ENCODE measurements at regions not wholly inside any gene's neighbourhood (a gene's known extent, or its start where the extent isn't known, plus 50 kb on each side); places are given as distances from the start of the nearest gene placed in this dataset.
A peak's percentile ranks its signal among the peaks of the same experiment; 100 is the strongest.

- no peak for TF ChIP-seq ZFX (IDR thresholded peaks at IDR 0.05; ENCODE audit: borderline replicate concordance)
- TF ChIP-seq, protein P1, sequence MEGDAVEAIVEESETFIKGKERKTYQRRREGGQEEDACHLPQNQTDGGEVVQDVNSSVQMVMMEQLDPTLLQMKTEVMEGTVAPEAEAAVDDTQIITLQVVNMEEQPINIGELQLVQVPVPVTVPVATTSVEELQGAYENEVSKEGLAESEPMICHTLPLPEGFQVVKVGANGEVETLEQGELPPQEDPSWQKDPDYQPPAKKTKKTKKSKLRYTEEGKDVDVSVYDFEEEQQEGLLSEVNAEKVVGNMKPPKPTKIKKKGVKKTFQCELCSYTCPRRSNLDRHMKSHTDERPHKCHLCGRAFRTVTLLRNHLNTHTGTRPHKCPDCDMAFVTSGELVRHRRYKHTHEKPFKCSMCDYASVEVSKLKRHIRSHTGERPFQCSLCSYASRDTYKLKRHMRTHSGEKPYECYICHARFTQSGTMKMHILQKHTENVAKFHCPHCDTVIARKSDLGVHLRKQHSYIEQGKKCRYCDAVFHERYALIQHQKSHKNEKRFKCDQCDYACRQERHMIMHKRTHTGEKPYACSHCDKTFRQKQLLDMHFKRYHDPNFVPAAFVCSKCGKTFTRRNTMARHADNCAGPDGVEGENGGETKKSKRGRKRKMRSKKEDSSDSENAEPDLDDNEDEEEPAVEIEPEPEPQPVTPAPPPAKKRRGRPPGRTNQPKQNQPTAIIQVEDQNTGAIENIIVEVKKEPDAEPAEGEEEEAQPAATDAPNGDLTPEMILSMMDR (IDR thresholded peaks at IDR 0.05) = no peak
- H3K27ac ChIP-seq = no peak overlapping the region
These were observed 255.3 kb downstream of the NR4A2 start for GRCh38 chr2:156077041-156077742.

- TF ChIP-seq, protein P1 (IDR thresholded peaks at IDR 0.05) = peak; percentile 25; the same call in 1 of the 2 replicates
- no peak for TF ChIP-seq ZFX (IDR thresholded peaks at IDR 0.05; ENCODE audit: borderline replicate concordance)
- H3K27ac ChIP-seq = no peak overlapping the region
These were observed 266.6 kb downstream of the NR4A2 start for GRCh38 chr2:156065912-156066311.

- no peak overlapping the region for H3K27ac ChIP-seq
- no peak for TF ChIP-seq ZFX (IDR thresholded peaks at IDR 0.05; ENCODE audit: borderline replicate concordance)
- TF ChIP-seq, protein P1 (IDR thresholded peaks at IDR 0.05) = no peak
These were observed 268.0 kb downstream of the NR4A2 start for GRCh38 chr2:156064540-156064939.

DNA sequence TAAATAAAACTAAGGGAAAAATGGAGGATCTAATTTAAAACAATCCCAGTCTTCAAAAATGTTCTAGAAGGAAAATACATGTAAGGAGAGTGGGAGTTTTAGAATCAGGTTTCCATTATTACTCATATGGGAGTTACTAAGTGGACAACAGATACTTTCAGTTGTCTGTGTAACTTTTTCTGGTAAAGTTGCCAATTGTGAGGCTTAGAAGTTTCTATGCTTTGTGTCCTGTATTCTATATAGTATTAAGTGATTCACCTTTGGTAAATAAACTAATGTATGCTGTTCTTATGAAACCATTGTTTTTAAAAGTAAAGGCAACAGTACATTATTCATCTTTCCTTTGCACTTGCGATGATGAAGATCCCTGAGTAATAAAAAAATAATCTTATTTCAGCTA is 274.9 kb downstream of the NR4A2 start:
- TF ChIP-seq, protein P1 (IDR thresholded peaks at IDR 0.05) = no peak
- no peak for TF ChIP-seq ZFX (IDR thresholded peaks at IDR 0.05; ENCODE audit: borderline replicate concordance)

DNA sequence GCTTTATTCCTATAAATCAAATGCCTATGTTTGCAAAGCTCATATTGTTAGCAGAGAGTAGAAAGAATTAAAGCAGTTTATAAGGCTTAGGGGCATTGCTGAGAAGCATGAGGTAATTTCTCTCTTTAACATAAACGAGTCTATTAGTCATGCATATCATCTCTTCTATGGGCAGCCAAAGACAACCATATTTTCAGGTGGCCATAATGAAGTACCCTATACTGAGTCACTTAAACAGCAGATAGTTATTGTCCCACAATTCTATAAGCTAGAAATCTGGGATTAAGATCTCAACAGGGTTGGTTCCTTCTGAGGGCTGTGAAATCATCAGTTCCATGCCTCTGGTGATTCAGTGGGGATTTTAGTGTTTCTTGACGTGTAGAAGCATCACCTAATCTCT is 277.5 kb downstream of the NR4A2 start:
- no peak for TF ChIP-seq ZFX (IDR thresholded peaks at IDR 0.05; ENCODE audit: borderline replicate concordance)
- TF ChIP-seq, protein P1 (IDR thresholded peaks at IDR 0.05) = no peak
- no peak overlapping the region for H3K27ac ChIP-seq

More for the DNA sequence above, 274.9 kb downstream of the NR4A2 start:
- H3K27ac ChIP-seq = no peak overlapping the region

DNA sequence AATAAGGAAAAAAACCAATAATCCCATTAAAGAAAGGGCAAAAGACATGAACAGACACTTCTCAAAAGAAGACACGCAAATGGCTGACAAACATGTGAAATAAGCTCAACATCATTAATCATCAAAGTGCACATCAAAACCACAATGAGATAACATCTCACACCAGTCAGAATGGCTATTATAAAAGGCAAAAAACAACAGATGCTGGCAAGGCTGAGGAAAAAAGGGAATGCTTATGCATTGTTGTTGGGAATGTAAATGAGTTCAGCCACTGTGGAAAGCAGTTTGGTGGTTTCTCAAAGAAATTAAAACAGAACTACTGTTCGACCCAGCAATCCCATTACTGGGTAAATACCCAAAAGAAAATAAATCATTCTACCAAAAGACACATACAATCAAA is 285.6 kb downstream of the NR4A2 start:
- no peak overlapping the region for H3K27ac ChIP-seq
- no peak for TF ChIP-seq ZFX (IDR thresholded peaks at IDR 0.05; ENCODE audit: borderline replicate concordance)
- TF ChIP-seq, protein P1 (IDR thresholded peaks at IDR 0.05) = no peak

DNA sequence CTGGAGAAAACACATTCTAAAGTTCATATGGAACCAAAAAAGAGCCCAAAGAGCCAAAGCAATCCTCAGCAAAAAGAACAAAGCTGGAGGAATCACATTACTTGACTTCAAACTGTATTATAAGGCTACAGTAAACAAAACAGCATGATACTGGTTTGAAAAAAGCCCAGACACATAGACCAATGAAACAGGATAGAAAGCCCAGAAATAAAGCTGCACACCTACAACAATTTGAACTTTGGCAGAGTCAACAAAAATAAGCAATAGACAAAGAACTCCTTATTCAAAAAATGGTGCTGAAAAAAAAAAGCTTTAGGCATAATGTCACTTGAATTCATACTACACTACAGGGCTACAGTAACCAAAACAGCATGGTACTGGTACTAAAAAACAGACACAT is 289.6 kb downstream of the NR4A2 start:
- no peak overlapping the region for H3K27ac ChIP-seq
- TF ChIP-seq ZFX (IDR thresholded peaks at IDR 0.05; ENCODE audit: borderline replicate concordance) = no peak
- TF ChIP-seq, protein P1 (IDR thresholded peaks at IDR 0.05) = no peak
